DND-41 (cell line): ENCODE measurements at regions not wholly inside any gene's neighbourhood (a gene's known extent, or its start where the extent isn't known, plus 50 kb on each side); places are given as distances from the start of the nearest gene placed in this dataset.

ENCODE experiments used
- ATAC-seq: fragments of 200-7000 bp; cut with Tn5 transposase; 3 replicates; pipeline ENCODE4 v1.9.1; 2021; ENCODE audit warnings: low read depth; ENCODE audit not compliant: insufficient read depth
- DNase-seq: peaks from one replicate; pipeline ENCODE4 v3.0.0-alpha.2; 2020
- H2AFZ ChIP-seq: 2 replicates; pipeline ENCODE4 v1.6.0; 2012; ENCODE audit warnings: low read depth, low read length
- H3K27ac ChIP-seq: 2 replicates; pipeline ENCODE4 v1.5.1; 2012; ENCODE audit warnings: low read length, inconsistent platforms
- H3K27me3 ChIP-seq: fragments of 200-600 bp; sonication (generic); 2 replicates; pipeline ENCODE4 v1.6.0; 2012; ENCODE audit warnings: low read length, mild to moderate bottlenecking, inconsistent platforms; ENCODE audit not compliant: insufficient read depth, poor library complexity
- H3K36me3 ChIP-seq: 2 replicates; pipeline ENCODE4 v1.5.1; 2012; ENCODE audit warnings: low read length, inconsistent platforms; ENCODE audit not compliant: insufficient read depth
- H3K4me1 ChIP-seq: 2 replicates; pipeline ENCODE4 v1.5.1; 2012; ENCODE audit warnings: mild to moderate bottlenecking, low read length; ENCODE audit not compliant: insufficient read depth
- H3K4me2 ChIP-seq: 2 replicates; pipeline ENCODE4 v1.6.0; 2012; ENCODE audit warnings: mild to moderate bottlenecking, moderate library complexity, low read length, inconsistent platforms; ENCODE audit not compliant: insufficient read depth
- H3K4me3 ChIP-seq, 2 experiments: fragments of 200-600 bp in 1 of 2; shearing (Covaris generic) in 1 of 2; 2 replicates each; pipeline ENCODE4 v1.5.1; 2012 to 2016; ENCODE audit warnings: inconsistent platforms in 2 of 2, low read length in 2 of 2, mild to moderate bottlenecking in 2 of 2, low read depth in 1 of 2, moderate library complexity in 1 of 2
- H3K79me2 ChIP-seq: 2 replicates; pipeline ENCODE4 v1.6.0; 2012; ENCODE audit warnings: low read length, inconsistent platforms; ENCODE audit not compliant: insufficient read depth
- H3K9ac ChIP-seq: 2 replicates; pipeline ENCODE4 v1.6.0; 2012; ENCODE audit warnings: low read depth, mild to moderate bottlenecking, inconsistent platforms, low read length, moderate library complexity
- H3K9me3 ChIP-seq: 2 replicates; pipeline ENCODE4 v1.5.1; 2012; ENCODE audit warnings: low read length, moderate library complexity, mild to moderate bottlenecking, inconsistent platforms; ENCODE audit not compliant: insufficient read depth, severe bottlenecking
- H4K20me1 ChIP-seq: 2 replicates; pipeline ENCODE4 v1.6.0; 2012; ENCODE audit warnings: low read length; ENCODE audit not compliant: insufficient read depth
- EZH2 ChIP-seq: IDR thresholded peaks from 3 replicates; pipeline ENCODE4 v1.6.1; 2012; ENCODE audit warnings: borderline replicate concordance, low read depth, mild to moderate bottlenecking, moderate library complexity, low read length, inconsistent platforms; ENCODE audit not compliant: severe bottlenecking
- TF ChIP-seq, protein P1 (sequence below): IDR thresholded peaks from 2 replicates; pipeline ENCODE4 v1.5.1; 2012; ENCODE audit warnings: borderline replicate concordance, low read length, moderate library complexity, mild to moderate bottlenecking; ENCODE audit not compliant: poor library complexity, severe bottlenecking; ENCODE audit errors: extremely low read depth

GRCh38 chr7:142500366-142500765 lies 242.5 kb upstream of the PRSS58 start:
- Histone ChIP-seq H3K27ac (peak overlapping the region; percentile 99), H3K36me3 (no peaks in the 10 kb centered on the region), H4K20me1 (no peaks in the 10 kb centered on the region), H3K27me3 (no peaks in the 10 kb centered on the region), H2AFZ (no peak overlapping the region), H3K79me2 (peaks cover 28% of the 10 kb centered on the region), H3K9me3 (no peaks in the 10 kb centered on the region), H3K4me2 (peak overlapping the region; percentile 68), H3K4me1 (peaks cover 72% of the 10 kb centered on the region), H3K4me3 (peak overlapping the region in 1 of 2 experiments; percentile 56; a peak in 2 of 4 replicates), H3K9ac (peak overlapping the region; percentile 84)
- DNase-seq (peak; percentile 60), ATAC-seq (peak; percentile 78)
- TF ChIP-seq EZH2, result no peak
- TF ChIP-seq, protein P1, sequence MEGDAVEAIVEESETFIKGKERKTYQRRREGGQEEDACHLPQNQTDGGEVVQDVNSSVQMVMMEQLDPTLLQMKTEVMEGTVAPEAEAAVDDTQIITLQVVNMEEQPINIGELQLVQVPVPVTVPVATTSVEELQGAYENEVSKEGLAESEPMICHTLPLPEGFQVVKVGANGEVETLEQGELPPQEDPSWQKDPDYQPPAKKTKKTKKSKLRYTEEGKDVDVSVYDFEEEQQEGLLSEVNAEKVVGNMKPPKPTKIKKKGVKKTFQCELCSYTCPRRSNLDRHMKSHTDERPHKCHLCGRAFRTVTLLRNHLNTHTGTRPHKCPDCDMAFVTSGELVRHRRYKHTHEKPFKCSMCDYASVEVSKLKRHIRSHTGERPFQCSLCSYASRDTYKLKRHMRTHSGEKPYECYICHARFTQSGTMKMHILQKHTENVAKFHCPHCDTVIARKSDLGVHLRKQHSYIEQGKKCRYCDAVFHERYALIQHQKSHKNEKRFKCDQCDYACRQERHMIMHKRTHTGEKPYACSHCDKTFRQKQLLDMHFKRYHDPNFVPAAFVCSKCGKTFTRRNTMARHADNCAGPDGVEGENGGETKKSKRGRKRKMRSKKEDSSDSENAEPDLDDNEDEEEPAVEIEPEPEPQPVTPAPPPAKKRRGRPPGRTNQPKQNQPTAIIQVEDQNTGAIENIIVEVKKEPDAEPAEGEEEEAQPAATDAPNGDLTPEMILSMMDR, result no peak

DNA sequence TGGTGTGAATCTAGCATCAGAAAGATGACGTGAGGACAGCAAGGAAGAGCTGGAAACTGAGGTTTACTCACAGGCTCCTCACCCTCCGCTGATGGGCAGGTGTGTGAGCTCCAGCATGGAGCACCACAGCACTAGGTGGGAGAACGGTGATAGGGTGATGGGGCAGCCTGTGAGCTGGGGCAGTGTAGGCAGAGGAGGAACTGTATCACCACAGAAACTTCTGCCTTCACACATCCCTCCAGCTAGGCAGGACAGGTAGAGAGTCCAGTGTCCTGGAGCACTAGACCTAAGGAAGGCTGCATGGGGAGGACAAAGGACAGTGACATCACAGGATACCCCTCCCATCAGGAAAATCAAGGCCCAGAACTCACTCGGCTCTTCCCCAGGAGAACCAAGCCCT lies 241.8 kb upstream of the PRSS58 start:
- peaks cover 28% of the 10 kb centered on the region for H3K79me2 ChIP-seq
- peak overlapping the region; percentile 68 for H3K4me2 ChIP-seq
- no peak overlapping the region for H2AFZ ChIP-seq
- H3K9ac ChIP-seq, result peak overlapping the region; percentile 84
- H3K9me3 ChIP-seq, result no peaks in the 10 kb centered on the region
- no peak for ATAC-seq
- H4K20me1 ChIP-seq, result no peaks in the 10 kb centered on the region
- DNase-seq, result no peak
- TF ChIP-seq EZH2, result no peak
- TF ChIP-seq, protein P1, result no peak
- peaks cover 79% of the 10 kb centered on the region for H3K4me1 ChIP-seq
- H3K4me3 ChIP-seq, result peak overlapping the region in 1 of 2 experiments; percentile 56; a peak in 2 of 4 replicates
- H3K36me3 ChIP-seq, result no peaks in the 10 kb centered on the region
- peak overlapping the region; percentile 99 for H3K27ac ChIP-seq
- H3K27me3 ChIP-seq, result no peaks in the 10 kb centered on the region

DNA sequence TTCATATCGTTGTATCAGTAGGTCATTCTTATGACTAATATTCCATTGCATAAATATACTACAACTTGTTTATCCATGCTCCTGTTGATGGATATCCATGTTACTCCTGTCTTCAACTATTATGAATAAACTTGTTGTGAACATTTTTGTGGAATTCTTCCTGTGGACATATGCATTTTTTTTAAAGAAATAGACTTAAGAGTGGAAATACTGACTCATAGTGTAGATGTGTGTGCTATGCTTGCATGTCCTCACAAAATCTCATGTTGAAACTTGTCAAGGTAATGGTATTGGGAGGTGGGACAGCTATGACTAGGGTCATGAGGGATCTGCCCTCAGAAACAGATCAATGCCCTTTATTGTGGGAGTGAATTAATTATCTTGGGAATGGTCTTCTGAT lies 240.5 kb upstream of the PRSS58 start:
- no peak overlapping the region for H2AFZ ChIP-seq
- TF ChIP-seq, protein P1, result no peak
- TF ChIP-seq EZH2, result no peak
- H3K4me1 ChIP-seq, result peaks cover 89% of the 10 kb centered on the region
- peak overlapping the region; percentile 68 for H3K4me2 ChIP-seq
- peak overlapping the region; percentile 99 for H3K27ac ChIP-seq
- peaks cover 28% of the 10 kb centered on the region for H3K79me2 ChIP-seq
- H3K9me3 ChIP-seq, result no peaks in the 10 kb centered on the region
- H3K4me3 ChIP-seq, result peak overlapping the region in 1 of 2 experiments; percentile 30; a peak in 1 of 4 replicates
- H3K36me3 ChIP-seq, result no peaks in the 10 kb centered on the region
- DNase-seq, result no peak
- H3K9ac ChIP-seq, result peak overlapping the region; percentile 84
- ATAC-seq, result no peak
- H4K20me1 ChIP-seq, result no peaks in the 10 kb centered on the region
- no peaks in the 10 kb centered on the region for H3K27me3 ChIP-seq
